HEK293 (cell line): ENCODE measurements at regions not wholly inside any gene's neighbourhood (a gene's known extent, or its start where the extent isn't known, plus 50 kb on each side); places are given as distances from the start of the nearest gene placed in this dataset.

ENCODE experiments used
- CTCF ChIP-seq: fragments of 450-650 bp; formaldehyde crosslinking; IDR thresholded peaks from 2 replicates; pipeline ENCODE4 v1.5.1; 2016; ENCODE audit warnings: missing biosample characterization, missing genetic modification characterization
- ZNF660 ChIP-seq: fragments of 450-650 bp; IDR thresholded peaks from 2 replicates; pipeline ENCODE4 v1.5.1; 2018; ENCODE audit warnings: missing biosample characterization, mild to moderate bottlenecking, missing genetic modification characterization

- TF ChIP-seq ZNF660 (tag by site-specific recombination) (no peak), CTCF (tag by site-specific recombination) (no peak)
Observed at GRCh38 chr18:77608807-77609206, 359.2 kb downstream of the GALR1 start.
